WTC11 (cell line): ENCODE measurements at regions not wholly inside any gene's neighbourhood (a gene's known extent, or its start where the extent isn't known, plus 50 kb on each side); places are given as distances from the start of the nearest gene placed in this dataset.
"Not testable (repeated sequence)": the region's sequence is repeated elsewhere in the genome, so short reads cannot be mapped to it uniquely, and the experiment has no call there.

ENCODE experiments used
- ATAC-seq: fragments of 200-7000 bp; cut with Tn5 transposase; 2 replicates; pipeline ENCODE4 v1.10.0; 2021; ENCODE audit warnings: mild to moderate bottlenecking, moderate library complexity
- CTCF ChIA-PET: fragments of 300-600 bp; sonication (Branson Sonifier 250); formaldehyde crosslinking; loops from one replicate; lab custom pipeline; 2021; ENCODE audit warnings: antibody characterized with exemption; lab: Charles Lee
- POLR2A ChIA-PET: fragments of 350-600 bp; sonication (Branson Sonifier 250); formaldehyde crosslinking; loops from one replicate; lab custom pipeline; 2021; ENCODE audit warnings: antibody characterized with exemption; lab: Charles Lee
- DNase-seq: peaks from one replicate; pipeline ENCODE4 v3.0.0; 2021; ENCODE audit warnings: low spot score
- H3K27ac Mint-ChIP-seq: 2 replicates; pipeline ENCODE4 v1.8.0; 2021; ENCODE audit warnings: mixed read lengths
- H3K27me3 Mint-ChIP-seq: 2 replicates; pipeline ENCODE4 v1.8.0; 2021; ENCODE audit warnings: low read depth, mild to moderate bottlenecking, moderate library complexity, mixed read lengths
- H3K36me3 Mint-ChIP-seq: 2 replicates; pipeline ENCODE4 v1.8.0; 2021; ENCODE audit warnings: mixed read lengths
- H3K4me1 Mint-ChIP-seq: 2 replicates; pipeline ENCODE4 v1.8.0; 2022; ENCODE audit warnings: mixed read lengths
- H3K4me3 Mint-ChIP-seq: 2 replicates; pipeline ENCODE4 v1.8.0; 2021; ENCODE audit warnings: mild to moderate bottlenecking, moderate library complexity, mixed read lengths
- H3K9me3 Mint-ChIP-seq: 2 replicates; pipeline ENCODE4 v1.8.0; 2021; ENCODE audit warnings: mixed read lengths
- CREB1 ChIP-seq: sonication (generic); formaldehyde crosslinking; IDR thresholded peaks from 2 replicates; pipeline ENCODE4 v1.8.0; 2023; ENCODE audit warnings: mild to moderate bottlenecking, missing genetic modification reagents
- E2F4 ChIP-seq: sonication (generic); formaldehyde crosslinking; IDR thresholded peaks from 2 replicates; pipeline ENCODE4 v1.8.1; 2022; ENCODE audit warnings: low read depth, mild to moderate bottlenecking, moderate library complexity, missing genetic modification reagents, borderline replicate concordance
- GABPB1 ChIP-seq: sonication (generic); formaldehyde crosslinking; IDR thresholded peaks from 2 replicates; pipeline ENCODE4 v1.8.1; 2023; ENCODE audit warnings: mild to moderate bottlenecking, missing genetic modification reagents
- JUN ChIP-seq: sonication (generic); formaldehyde crosslinking; IDR thresholded peaks from 2 replicates; pipeline ENCODE4 v1.8.0; 2023; ENCODE audit warnings: mild to moderate bottlenecking, missing genetic modification reagents
- KAT7 ChIP-seq: sonication (generic); formaldehyde crosslinking; IDR thresholded peaks from 2 replicates; pipeline ENCODE4 v1.8.1; 2023; ENCODE audit warnings: missing genetic modification reagents, mild to moderate bottlenecking, borderline replicate concordance
- MAX ChIP-seq: sonication (generic); formaldehyde crosslinking; IDR thresholded peaks from 2 replicates; pipeline ENCODE4 v1.8.0; 2022; ENCODE audit warnings: mild to moderate bottlenecking, missing genetic modification reagents
- NFATC4 ChIP-seq: fragments of 250-450 bp; sonication (Bioruptor Pico); IDR thresholded peaks from 2 replicates; pipeline ENCODE4 v1.9.0; 2021; ENCODE audit warnings: mild to moderate bottlenecking
- NFE2L1 ChIP-seq: sonication (generic); formaldehyde crosslinking; IDR thresholded peaks from 2 replicates; pipeline ENCODE4 v1.8.1; 2023; ENCODE audit warnings: missing genetic modification reagents
- NFYB ChIP-seq: sonication (generic); formaldehyde crosslinking; conservative IDR thresholded peaks from 2 replicates; pipeline ENCODE4 v1.8.0; 2022; ENCODE audit warnings: low read depth, missing genetic modification reagents
- PRRX2 ChIP-seq: fragments of 250-450 bp; sonication (Bioruptor Pico); IDR thresholded peaks from 2 replicates; pipeline ENCODE4 v1.8.0; 2021; ENCODE audit warnings: mild to moderate bottlenecking
- STAT6 ChIP-seq: sonication (generic); formaldehyde crosslinking; conservative IDR thresholded peaks from 2 replicates; pipeline ENCODE4 v1.8.1; 2023; ENCODE audit warnings: mild to moderate bottlenecking, low read depth, missing genetic modification reagents, moderate library complexity
- ZNF232 ChIP-seq: sonication (generic); formaldehyde crosslinking; IDR thresholded peaks from 2 replicates; pipeline ENCODE4 v1.8.0; 2022; ENCODE audit warnings: mild to moderate bottlenecking, missing genetic modification reagents
- ZNF425 ChIP-seq: fragments of 250-450 bp; sonication (Bioruptor Pico); conservative IDR thresholded peaks from 2 replicates; pipeline ENCODE4 v1.9.0; 2021; ENCODE audit warnings: mild to moderate bottlenecking
- ZNF512 ChIP-seq: sonication (generic); formaldehyde crosslinking; IDR thresholded peaks from 2 replicates; pipeline ENCODE4 v1.8.1; 2022; ENCODE audit warnings: missing genetic modification reagents, borderline replicate concordance
- ZSCAN18 ChIP-seq: fragments of 250-450 bp; sonication (Bioruptor Pico); IDR thresholded peaks from 2 replicates; pipeline ENCODE4 v2.1.2; 2022; ENCODE audit warnings: mild to moderate bottlenecking, moderate library complexity

GRCh38 chr11:42925916-42926315, 385.9 kb upstream of the API5 start (continued):
- TF ChIP-seq STAT6 (CRISPR knock-in tag) (no peak), NFE2L1 (CRISPR knock-in tag) (no peak), JUN (CRISPR knock-in tag) (no peak), NFATC4 (CRISPR knock-in tag) (no peak), NFYB (CRISPR knock-in tag) (no peak), ZNF425 (CRISPR knock-in tag) (no peak), GABPB1 (no peak), PRRX2 (CRISPR knock-in tag) (no peak)

- POLR2A ChIA-PET: no interaction called here
- Mint-ChIP-seq H3K27ac (no peak overlapping the region), H3K9me3 (0 out of 2 replicates have a peak, but pooled peaks cover 21% of the 10 kb centered on the region), H3K27me3 (no peaks in the 10 kb centered on the region), H3K4me3 (no peak overlapping the region), H3K4me1 (no peaks in the 10 kb centered on the region), H3K36me3 (peaks cover 6% of the 10 kb centered on the region; the same call in 1 of the 2 replicates)
- ATAC-seq (no peak), DNase-seq (no peak)
- TF ChIP-seq E2F4 (CRISPR knock-in tag) (no peak), ZNF232 (CRISPR knock-in tag) (no peak), KAT7 (no peak), ZSCAN18 (no peak), MAX (CRISPR knock-in tag) (no peak), ZNF512 (CRISPR knock-in tag) (no peak), CREB1 (CRISPR knock-in tag) (no peak), NFE2L1 (CRISPR knock-in tag) (no peak)
- CTCF ChIA-PET: no interaction called here
Observed at GRCh38 chr11:42947405-42947804, 364.4 kb upstream of the API5 start.

GRCh38 chr11:42949738-42950376, 361.9 kb upstream of the API5 start:
- H3K27ac Mint-ChIP-seq, H3K4me1 Mint-ChIP-seq, POLR2A ChIA-PET, H3K27me3 Mint-ChIP-seq, H3K36me3 Mint-ChIP-seq, H3K4me3 Mint-ChIP-seq, DNase-seq, ATAC-seq, CTCF ChIA-PET: not testable (repeated sequence)
- 0 out of 2 replicates have a peak, but pooled peaks cover 21% of the 10 kb centered on the region for H3K9me3 Mint-ChIP-seq
